ENCODE measurements at regions not wholly inside any gene's neighbourhood (a gene's known extent, or its start where the extent isn't known, plus 50 kb on each side); places are given as distances from the start of the nearest gene placed in this dataset.

- no peak for TF ChIP-seq CTCF (conservative IDR thresholded peaks at IDR 0.05; ENCODE audit: low read depth)
- DNase-seq (ENCODE audit: low spot score): no peak
- POLR2A ChIA-PET (ENCODE audit: low non-redundant PET): no interaction called here
Measured at GRCh38 chr3:178297199-178297598, 239.0 kb upstream of the KCNMB2 start.

GRCh38 chr3:178297740-178298139, 238.5 kb upstream of the KCNMB2 start:
- ChIA-PET POLR2A (ENCODE audit: low non-redundant PET) (no interaction called here), CTCF (no interaction called here)
- TF ChIP-seq CTCF (conservative IDR thresholded peaks at IDR 0.05; ENCODE audit: low read depth): no peak
- no peak overlapping the region for H3K27ac ChIP-seq
- no peak for DNase-seq (ENCODE audit: low spot score)

More at GRCh38 chr3:178297199-178297598, 239.0 kb upstream of the KCNMB2 start:
- CTCF ChIA-PET: no interaction called here
- no peak overlapping the region for H3K27ac ChIP-seq

GRCh38 chr3:178300441-178300959, 235.7 kb upstream of the KCNMB2 start:
- ChIA-PET POLR2A (ENCODE audit: low non-redundant PET) (no interaction called here), CTCF (no interaction called here)
- no peak for TF ChIP-seq CTCF (conservative IDR thresholded peaks at IDR 0.05; ENCODE audit: low read depth)
- DNase-seq (ENCODE audit: low spot score): no peak
- no peak overlapping the region for H3K27ac ChIP-seq

GRCh38 chr3:178302966-178303930, 233.0 kb upstream of the KCNMB2 start:
- CTCF ChIA-PET: interaction anchor here (0.6 kb wide), 2 partner anchors 128 to 1315 kb away, joined by 3 read pairs; no protein-coding TSS in a partner anchor
- TF ChIP-seq CTCF (conservative IDR thresholded peaks at IDR 0.05; ENCODE audit: low read depth): no peak
- DNase-seq (ENCODE audit: low spot score): no peak
- POLR2A ChIA-PET (ENCODE audit: low non-redundant PET): no interaction called here
- no peak overlapping the region for H3K27ac ChIP-seq

DNA sequence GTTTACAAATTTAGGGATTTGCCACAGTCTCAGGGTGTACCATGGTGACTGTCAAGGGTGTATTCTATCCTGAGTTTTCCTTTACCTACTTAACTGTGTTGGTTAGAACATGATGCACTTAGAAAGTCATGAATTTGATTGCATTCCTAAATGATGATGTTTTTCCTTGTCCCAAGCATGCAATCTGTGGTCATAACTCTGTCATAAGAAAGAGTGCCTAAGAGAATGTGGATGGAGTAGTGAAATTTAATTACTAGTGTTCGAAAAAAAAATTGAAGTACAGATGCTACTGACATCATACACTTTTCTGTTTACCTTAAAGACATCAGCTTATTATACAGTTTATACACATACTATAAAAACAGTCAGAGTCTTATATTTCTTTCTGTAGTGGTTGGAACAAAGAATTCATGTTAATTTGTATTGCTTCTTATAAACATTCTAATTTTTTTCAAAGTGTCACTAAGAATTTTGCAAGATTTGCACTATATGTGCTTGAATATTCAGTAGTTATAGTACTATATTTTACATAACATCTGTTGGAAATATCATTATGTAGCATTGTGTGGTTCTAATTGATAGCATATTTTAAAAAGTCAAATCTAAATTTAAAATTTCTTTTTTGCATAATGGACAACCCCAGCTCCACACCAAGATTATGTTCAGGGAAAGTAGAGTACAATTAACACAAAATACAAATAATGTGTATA, 231.3 kb upstream of the KCNMB2 start:
- CTCF ChIA-PET: no interaction called here
- POLR2A ChIA-PET (ENCODE audit: low non-redundant PET): no interaction called here
- H3K27ac ChIP-seq: no peak overlapping the region
- no peak for DNase-seq (ENCODE audit: low spot score)
- TF ChIP-seq CTCF (conservative IDR thresholded peaks at IDR 0.05; ENCODE audit: low read depth): no peak

GRCh38 chr3:178306432-178307115, 229.7 kb upstream of the KCNMB2 start:
- ChIA-PET CTCF (interaction anchor here (0.7 kb wide), 1 partner anchor 78 kb away, joined by 3 read pairs; no protein-coding TSS in a partner anchor), POLR2A (ENCODE audit: low non-redundant PET) (no interaction called here)
- TF ChIP-seq CTCF (conservative IDR thresholded peaks at IDR 0.05; ENCODE audit: low read depth): no peak
- DNase-seq (ENCODE audit: low spot score): no peak
- H3K27ac ChIP-seq: no peak overlapping the region

Data from RWPE1 (cell line).